ENCODE measurements at regions not wholly inside any gene's neighbourhood (a gene's known extent, or its start where the extent isn't known, plus 50 kb on each side); places are given as distances from the start of the nearest gene placed in this dataset.

GRCh38 chr4:155122382-155122781 is 86.1 kb upstream of the NPY2R start:
- Histone ChIP-seq H3K36me3 (ENCODE audit: control insufficient read depth in 2 of 2, insufficient read depth in 2 of 2, low read length in 1 of 2) (no peaks in the 10 kb centered on the region), H3K4me1 (ENCODE audit: control insufficient read depth in 2 of 2, insufficient read depth in 2 of 2, low read length in 2 of 2) (no peaks in the 10 kb centered on the region), H3K27ac (ENCODE audit: low read depth in 1 of 2, low read length in 1 of 2) (no peak overlapping the region), H3K4me3 (ENCODE audit: low read length in 2 of 2) (no peak overlapping the region), H3K27me3 (ENCODE audit: control insufficient read depth in 2 of 2, insufficient read depth in 1 of 2, low read length in 1 of 2) (no peaks in the 10 kb centered on the region), H3K9me3 (ENCODE audit: control insufficient read depth in 2 of 2, insufficient read depth in 1 of 2, low read length in 1 of 2) (no peaks in the 10 kb centered on the region)
- WGBS, result 91% methylated on average over 5 of the region's 5 CpGs
- no peak for DNase-seq (ENCODE audit: low read depth in 6 of 9, low spot score in 9 of 9)

- no peak for DNase-seq (ENCODE audit: low read depth in 6 of 9, low spot score in 9 of 9)
- Histone ChIP-seq H3K9me3 (ENCODE audit: control insufficient read depth in 2 of 2, insufficient read depth in 1 of 2, low read length in 1 of 2) (no peaks in the 10 kb centered on the region), H3K4me1 (ENCODE audit: control insufficient read depth in 2 of 2, insufficient read depth in 2 of 2, low read length in 2 of 2) (no peaks in the 10 kb centered on the region), H3K4me3 (ENCODE audit: low read length in 2 of 2) (no peak overlapping the region), H3K36me3 (ENCODE audit: control insufficient read depth in 2 of 2, insufficient read depth in 2 of 2, low read length in 1 of 2) (no peaks in the 10 kb centered on the region), H3K27ac (ENCODE audit: low read depth in 1 of 2, low read length in 1 of 2) (no peak overlapping the region), H3K27me3 (ENCODE audit: control insufficient read depth in 2 of 2, insufficient read depth in 1 of 2, low read length in 1 of 2) (no peaks in the 10 kb centered on the region)
These were observed 74.3 kb upstream of the NPY2R start for GRCh38 chr4:155134136-155134535.

GRCh38 chr4:155140889-155141288 is 67.5 kb upstream of the NPY2R start:
- H3K9me3 ChIP-seq (ENCODE audit: control insufficient read depth in 2 of 2, insufficient read depth in 1 of 2, low read length in 1 of 2), result no peaks in the 10 kb centered on the region
- WGBS, result 91% methylated on average over 5 of the region's 5 CpGs

DNA sequence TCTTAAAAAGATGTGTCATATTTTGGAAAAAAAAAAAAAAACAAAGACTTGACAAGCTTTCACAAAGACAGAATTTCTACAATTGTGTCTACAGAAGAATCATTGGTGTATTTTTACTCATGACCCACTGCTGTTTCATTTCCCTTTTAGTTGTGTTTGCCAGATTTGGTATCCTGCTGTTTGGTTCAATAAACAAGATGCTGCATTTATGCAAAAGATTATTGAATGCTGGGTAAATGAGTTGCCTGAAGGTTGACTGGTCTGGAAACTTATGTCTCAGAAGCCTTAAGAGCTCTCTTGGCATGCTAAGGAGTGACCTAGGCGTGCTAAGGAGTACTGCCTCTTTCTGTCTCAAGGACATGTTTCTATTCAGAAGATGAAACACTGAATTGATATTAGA is 64.9 kb upstream of the NPY2R start:
- Histone ChIP-seq H3K4me3 (ENCODE audit: low read length in 2 of 2) (no peak overlapping the region), H3K27ac (ENCODE audit: low read depth in 1 of 2, low read length in 1 of 2) (no peak overlapping the region), H3K9me3 (ENCODE audit: control insufficient read depth in 2 of 2, insufficient read depth in 1 of 2, low read length in 1 of 2) (no peaks in the 10 kb centered on the region), H3K36me3 (ENCODE audit: control insufficient read depth in 2 of 2, insufficient read depth in 2 of 2, low read length in 1 of 2) (no peaks in the 10 kb centered on the region), H3K27me3 (ENCODE audit: control insufficient read depth in 2 of 2, insufficient read depth in 1 of 2, low read length in 1 of 2) (no peaks in the 10 kb centered on the region), H3K4me1 (ENCODE audit: control insufficient read depth in 2 of 2, insufficient read depth in 2 of 2, low read length in 2 of 2) (no peaks in the 10 kb centered on the region)
- 84% methylated on average over 1 of the region's 1 CpG for WGBS
- DNase-seq (ENCODE audit: low read depth in 6 of 9, low spot score in 9 of 9), result no peak

More at GRCh38 chr4:155140889-155141288, 67.5 kb upstream of the NPY2R start:
- Histone ChIP-seq H3K36me3 (ENCODE audit: control insufficient read depth in 2 of 2, insufficient read depth in 2 of 2, low read length in 1 of 2) (no peaks in the 10 kb centered on the region), H3K27ac (ENCODE audit: low read depth in 1 of 2, low read length in 1 of 2) (no peak overlapping the region), H3K27me3 (ENCODE audit: control insufficient read depth in 2 of 2, insufficient read depth in 1 of 2, low read length in 1 of 2) (no peaks in the 10 kb centered on the region), H3K4me1 (ENCODE audit: control insufficient read depth in 2 of 2, insufficient read depth in 2 of 2, low read length in 2 of 2) (no peaks in the 10 kb centered on the region), H3K4me3 (ENCODE audit: low read length in 2 of 2) (no peak overlapping the region)
- no peak for DNase-seq (ENCODE audit: low read depth in 6 of 9, low spot score in 9 of 9)
